SKM-1 (cell line): ENCODE measurements at regions not wholly inside any gene's neighbourhood (a gene's known extent, or its start where the extent isn't known, plus 50 kb on each side); places are given as distances from the start of the nearest gene placed in this dataset.
"Not testable (repeated sequence)": the region's sequence is repeated elsewhere in the genome, so short reads cannot be mapped to it uniquely, and the experiment has no call there.

Experiments used
- DNase-seq: peaks from one replicate; lab custom pipeline; 2025; ENCODE audit not compliant: unreplicated experiment; lab: John Stamatoyannopoulos, UW

DNA sequence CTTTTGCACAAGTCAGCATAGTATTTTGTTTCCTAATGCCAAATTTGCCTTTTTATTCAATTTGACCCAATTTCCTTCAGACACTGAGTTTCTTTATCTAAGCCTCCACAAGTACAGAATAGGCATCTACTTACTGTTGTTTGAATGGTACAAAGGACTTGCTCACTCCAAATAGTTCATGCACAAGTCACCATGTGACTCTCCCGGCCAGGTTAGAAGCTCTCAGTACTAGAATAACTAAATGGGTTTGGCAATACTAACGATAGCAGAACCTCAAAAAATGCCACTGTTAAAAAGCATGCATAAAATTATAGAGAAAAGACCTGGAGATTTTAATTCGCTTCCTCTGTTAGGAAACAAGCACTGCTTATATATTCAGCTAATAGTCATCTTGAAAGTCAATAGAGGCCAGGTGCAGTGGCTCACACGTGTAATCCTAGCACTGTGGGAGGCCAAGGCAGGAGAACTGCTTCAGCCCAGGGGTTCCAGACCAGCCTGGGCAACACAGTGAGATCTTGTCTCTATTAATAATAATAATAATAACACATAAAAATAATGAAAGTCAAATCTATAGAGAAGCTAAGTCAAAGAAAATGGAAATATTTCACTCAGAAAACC, 335.8 kb upstream of the MBL2 start:
- no peak for DNase-seq

- no peak for DNase-seq
These were observed 335.1 kb upstream of the MBL2 start for GRCh38 chr10:53107711-53108110.

GRCh38 chr10:53102424-53102823, 329.8 kb upstream of the MBL2 start:
- no peak for DNase-seq

GRCh38 chr10:53093878-53094277, 321.3 kb upstream of the MBL2 start:
- DNase-seq = no peak

DNA sequence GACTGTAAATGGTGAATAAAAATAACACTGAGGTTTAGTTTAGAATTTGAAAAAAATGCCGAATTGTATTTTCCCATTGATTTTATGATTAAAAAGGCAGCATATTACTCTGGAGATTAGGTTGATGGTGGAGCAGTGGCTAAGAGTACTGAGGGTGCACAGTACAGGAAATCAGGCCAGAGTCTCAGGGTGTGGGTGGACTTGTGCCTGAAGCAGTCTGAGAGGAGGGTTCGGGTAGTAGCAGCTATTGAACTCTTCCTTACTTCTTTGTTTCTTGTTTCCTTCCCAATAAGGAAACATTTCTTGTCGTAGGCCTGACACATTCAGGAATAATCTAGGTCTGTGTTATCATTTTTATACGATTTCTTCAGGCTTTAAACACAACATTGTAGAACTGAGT, 319.0 kb upstream of the MBL2 start:
- no peak for DNase-seq

DNA sequence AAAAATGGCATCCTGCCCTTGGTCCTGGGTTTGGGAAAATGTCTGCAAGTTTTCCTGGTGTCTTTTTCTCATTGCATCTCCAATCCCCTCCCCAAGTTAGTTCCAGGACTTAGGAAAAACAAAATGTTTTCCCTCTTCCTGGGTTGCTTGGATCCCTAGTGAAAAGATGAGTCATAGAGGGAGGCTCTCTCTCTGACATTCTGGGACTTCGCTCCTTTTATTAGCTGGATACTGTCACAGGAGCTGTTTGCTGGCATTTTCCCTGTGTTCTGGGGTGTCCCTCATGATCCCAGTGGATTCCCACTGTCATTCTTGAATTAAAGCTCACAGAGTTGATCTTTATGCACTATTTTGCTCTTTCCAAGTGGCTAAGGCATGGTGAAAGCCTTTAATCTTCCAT, 316.4 kb upstream of the MBL2 start:
- no peak for DNase-seq

DNA sequence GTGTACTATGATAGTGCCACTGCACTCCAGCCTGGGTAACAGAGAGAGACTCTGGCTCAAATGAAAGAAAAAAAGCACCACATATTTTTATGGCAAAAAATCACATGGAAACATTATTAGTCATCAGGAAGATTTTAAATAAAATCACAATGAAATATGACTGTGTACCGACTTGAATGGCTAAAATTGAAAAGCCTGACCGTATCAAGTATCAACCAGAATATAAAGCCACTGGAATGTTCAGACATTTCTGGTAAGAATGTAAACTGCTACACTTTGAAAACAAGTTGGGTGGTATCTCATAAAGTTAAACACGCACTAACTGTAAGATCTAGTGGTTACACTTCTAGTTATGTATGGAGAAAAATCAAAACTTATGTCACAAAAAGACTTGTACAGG, 306.7 kb upstream of the MBL2 start:
- DNase-seq = no peak

DNA sequence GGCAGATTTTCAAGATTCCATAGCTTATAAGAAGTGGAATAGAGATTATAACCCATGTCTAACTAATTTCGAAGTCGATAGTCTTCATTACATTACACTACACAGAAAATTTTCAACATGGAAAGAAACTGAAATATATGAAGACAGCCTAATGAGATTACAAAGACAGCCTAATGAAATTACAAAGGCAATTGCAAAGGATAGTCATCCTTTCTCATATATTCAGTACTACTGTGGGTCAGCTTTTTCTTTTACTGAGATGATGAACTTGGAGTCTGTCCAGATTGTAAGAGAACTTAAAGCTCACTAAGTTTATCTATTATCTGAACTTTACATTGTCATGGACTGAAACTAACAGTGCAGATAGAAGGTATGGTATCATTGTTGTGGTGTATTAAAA, 304.4 kb upstream of the MBL2 start:
- DNase-seq = no peak

DNA sequence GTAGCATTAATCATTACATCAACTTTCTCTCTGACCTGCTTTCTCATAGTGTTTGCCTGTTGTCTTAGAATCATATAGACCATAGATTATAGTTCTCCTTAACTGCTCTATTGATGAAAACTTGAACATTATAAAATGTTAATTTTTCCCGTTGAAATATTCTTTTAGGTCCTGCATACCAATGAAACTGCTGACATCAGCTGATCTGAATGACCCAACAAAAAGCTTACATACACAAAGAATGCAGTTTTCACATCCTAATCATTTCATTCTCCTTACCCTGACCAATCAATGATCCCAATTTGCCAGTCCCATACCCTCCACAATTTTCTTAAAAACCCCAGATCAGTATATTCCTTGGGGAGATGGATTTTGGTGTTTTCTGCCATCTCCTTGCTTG, 302.9 kb upstream of the MBL2 start:
- no peak for DNase-seq

GRCh38 chr10:53072144-53072543, 299.6 kb upstream of the MBL2 start:
- no peak for DNase-seq

DNA sequence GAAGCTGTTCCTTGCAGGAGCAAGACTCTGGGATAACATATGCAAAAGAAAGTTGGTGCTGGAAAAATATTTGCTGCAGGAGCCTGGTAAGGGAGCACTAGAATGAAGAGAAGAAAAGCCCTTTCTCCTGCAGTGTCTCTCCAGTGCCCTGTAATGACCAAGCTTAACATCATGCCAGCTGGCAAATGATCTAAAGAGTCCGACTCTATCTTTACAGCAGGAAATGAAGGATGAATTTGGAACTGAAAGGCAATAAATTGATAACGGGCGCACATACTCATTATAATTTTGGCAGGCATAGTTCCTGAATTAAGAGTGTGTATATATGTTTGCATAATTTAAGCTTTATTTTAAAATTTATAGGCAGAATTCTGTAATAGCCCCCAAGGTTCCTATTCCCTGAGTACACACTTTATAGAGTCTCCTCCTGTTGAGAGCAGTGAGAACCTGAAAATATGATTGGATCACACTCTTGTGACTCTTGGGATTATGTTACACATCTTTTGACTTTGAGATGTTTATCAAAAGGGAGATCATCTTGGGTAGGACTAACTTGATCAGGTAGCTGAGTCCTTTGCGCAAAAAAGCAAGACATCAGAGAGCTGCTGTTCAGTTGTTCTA, 299.0 kb upstream of the MBL2 start:
- DNase-seq = no peak

- DNase-seq = no peak
These were observed 296.4 kb upstream of the MBL2 start for GRCh38 chr10:53069013-53069412.

DNA sequence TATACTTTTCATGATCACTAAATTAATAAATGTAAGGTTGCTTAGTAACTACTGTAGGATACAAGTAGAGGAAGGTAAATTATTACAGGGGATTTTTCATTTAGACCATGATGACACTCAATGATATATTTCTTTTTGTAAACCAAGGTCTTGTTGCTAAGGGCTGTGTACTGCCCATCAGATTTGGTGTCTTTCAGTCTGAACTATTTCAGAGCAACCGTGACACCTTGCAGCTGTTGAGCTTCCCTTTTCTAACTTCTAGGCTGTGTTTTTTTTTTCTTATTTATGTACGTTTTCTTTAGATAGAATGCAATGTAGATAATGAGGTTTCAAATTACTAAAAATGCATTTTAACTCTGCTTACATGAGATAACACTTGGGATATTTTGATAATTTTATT, 292.0 kb upstream of the MBL2 start:
- no peak for DNase-seq

GRCh38 chr10:53063805-53064204, 291.2 kb upstream of the MBL2 start:
- DNase-seq = no peak

DNA sequence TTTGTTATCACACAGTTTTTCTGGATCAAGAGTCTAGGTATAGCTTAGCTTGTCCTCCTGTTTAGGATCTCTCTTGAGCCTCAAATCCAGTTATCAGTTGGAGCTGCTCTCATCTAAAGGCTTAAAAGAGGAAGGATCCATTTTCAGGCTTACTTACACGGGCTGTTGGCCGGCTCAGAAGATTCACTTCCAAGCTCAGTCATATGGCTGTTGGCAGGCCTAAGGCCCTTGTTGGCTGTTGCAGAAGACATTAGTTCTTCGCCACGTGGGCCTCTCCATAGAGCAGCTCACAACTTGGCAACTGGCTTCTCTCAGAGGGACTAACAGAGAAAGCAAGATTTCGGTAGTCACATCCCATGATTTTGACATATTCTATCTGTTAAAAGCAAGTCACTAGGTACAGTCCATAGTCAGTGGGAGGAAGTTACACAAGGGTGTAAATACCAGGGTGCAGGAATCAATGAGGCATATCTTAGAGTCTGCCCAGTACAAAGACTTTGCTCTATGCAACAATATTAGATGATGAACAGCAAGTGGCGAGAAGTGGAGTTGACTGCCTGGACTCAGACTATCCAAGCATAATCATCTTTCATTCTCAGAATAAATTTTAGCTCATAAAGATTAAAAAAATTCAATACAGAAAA, 280.1 kb upstream of the MBL2 start:
- no peak for DNase-seq

- DNase-seq = no peak
These were observed 272.7 kb upstream of the MBL2 start for GRCh38 chr10:53045315-53045714.

DNA sequence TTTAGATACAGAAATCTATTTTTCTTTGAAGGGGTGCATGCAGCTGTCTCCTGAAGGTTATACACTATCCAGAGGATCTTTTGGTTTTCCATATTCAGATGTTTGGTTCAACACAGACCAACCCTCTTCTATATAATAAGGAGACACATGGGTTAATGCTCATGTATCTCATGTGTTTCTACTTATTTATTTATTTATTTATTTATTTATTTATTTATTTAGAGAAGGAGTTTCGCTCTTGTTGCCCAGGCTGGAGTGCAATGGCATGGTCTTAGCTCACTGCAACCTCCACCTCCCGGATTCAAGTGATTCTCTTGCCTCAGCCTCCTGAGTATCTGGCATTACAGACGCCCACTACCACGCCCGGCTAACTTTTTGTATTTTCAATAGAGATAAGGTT, 263.2 kb upstream of the MBL2 start:
- not testable (repeated sequence) for DNase-seq

- DNase-seq = no peak
These were observed 260.8 kb upstream of the MBL2 start for GRCh38 chr10:53033396-53033795.

DNA sequence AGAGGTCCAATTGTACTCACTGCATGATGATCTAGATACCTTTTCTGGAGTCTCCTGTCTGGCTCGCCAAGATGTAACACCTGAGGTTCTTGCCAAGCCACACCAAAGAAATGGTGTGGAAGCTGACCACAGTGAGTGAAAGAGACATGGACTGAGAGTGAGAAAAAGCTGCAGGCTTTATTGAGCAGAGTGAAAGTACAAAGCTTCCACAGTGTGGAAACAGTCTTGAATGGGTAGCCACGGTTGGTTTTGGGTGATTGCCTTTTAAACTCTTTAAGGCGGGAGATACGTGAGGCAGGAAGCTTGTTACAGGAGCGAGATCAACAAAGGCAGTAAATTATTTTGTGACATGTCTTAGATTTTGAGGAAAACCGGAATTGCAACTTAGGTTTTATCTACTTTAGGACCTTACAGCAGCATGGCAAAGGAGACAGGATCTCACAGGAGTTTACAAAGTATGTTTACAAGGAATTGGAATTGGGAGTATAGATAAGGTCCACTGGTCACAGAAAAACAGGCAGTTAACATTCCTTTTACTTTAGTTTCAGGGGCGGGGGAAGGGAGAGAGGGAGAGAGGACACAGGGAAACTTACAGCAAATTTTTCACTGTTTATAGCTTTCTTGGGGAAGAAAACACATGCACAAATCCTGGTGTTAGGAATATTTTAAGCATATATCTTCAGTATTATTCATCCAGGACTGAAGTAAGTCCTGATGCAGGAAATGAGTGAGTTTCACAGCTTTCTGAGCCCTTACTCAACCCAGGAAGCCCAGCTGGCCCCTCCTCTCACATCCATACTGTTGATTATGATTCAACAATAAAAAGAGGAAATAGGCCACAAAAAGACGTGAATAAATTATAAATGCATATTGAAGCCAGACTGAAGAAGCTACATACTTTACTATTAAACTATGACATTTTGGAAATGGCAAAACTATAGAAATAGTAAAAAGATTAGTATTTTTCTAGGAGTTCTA, 257.6 kb upstream of the MBL2 start:
- not testable (repeated sequence) for DNase-seq

DNA sequence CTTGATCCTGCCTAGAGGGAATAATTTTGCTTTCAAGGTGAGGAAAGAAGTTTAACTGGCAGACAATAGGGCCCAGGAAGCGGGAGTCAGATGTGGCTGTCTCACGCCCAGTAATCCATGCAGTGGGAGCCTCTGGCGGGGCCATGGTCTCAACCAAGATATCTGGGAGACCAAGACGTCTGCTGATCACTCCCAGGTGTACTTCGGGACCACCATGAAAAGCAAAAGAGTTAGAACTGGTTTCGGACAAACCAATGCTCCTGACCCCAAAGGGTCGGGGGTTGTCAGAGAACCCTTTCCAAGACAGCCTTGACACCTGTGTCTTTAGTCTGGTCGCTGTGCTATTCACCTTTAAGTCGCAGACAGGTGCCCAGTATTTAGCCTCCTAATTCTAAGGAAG, 256.9 kb upstream of the MBL2 start:
- no peak for DNase-seq

DNA sequence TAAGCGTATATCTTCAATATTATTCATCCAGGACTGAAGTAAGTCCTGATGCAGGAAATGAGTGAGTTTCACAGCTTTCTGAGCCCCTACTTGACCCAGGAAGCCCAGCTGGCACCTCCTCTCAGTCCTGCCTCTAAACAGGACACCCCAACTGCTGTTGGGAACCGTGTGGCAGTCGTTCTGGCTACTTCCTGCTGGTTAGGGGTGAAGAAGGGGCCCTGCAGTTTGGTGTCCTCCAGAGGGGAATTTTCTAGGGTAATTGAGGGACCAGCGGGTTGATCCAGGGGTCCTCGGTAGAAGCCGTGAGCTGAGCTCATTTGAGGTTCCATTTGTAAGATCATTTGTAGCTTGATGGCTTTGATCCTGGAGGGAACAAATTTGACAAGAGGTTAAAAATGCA, 253.2 kb upstream of the MBL2 start:
- DNase-seq = not testable (repeated sequence)
